ENCODE measurements at regions not wholly inside any gene's neighbourhood (a gene's known extent, or its start where the extent isn't known, plus 50 kb on each side); places are given as distances from the start of the nearest gene placed in this dataset.
"Not testable (repeated sequence)": the region's sequence is repeated elsewhere in the genome, so short reads cannot be mapped to it uniquely, and the experiment has no call there.

GRCh38 chr3:164007765-164008164 is 1070.5 kb downstream of the SI start:
- ATAC-seq (replicated peaks in 1 of 4) (no peak), DNase-seq (no peak)
- H3K27ac ChIP-seq (ENCODE audit: low read length): no peak overlapping the region
- H3K9me3 ChIP-seq: no peaks in the 10 kb centered on the region
- no peaks in the 10 kb centered on the region for H3K36me3 Mint-ChIP-seq
- no peak overlapping the region for H3K4me3 ChIP-seq (ENCODE audit: control insufficient read depth in 1 of 2, extremely low read depth in 1 of 2, low read length in 1 of 2)
- ChIA-PET POLR2A (no interaction called here), CTCF (no interaction called here)
- peaks cover 0 to 10% (median 2%) of the 10 kb centered on the region in 3 donors for H3K9me3 Mint-ChIP-seq
- WGBS (ENCODE audit: insufficient coverage): no CpG with 5 or more reads among the region's 1 CpG
- no peak overlapping the region for H3K27ac Mint-ChIP-seq
- no peaks in the 10 kb centered on the region for H3K27me3 ChIP-seq (replicated peaks in 1 of 2; ENCODE audit: control insufficient read depth in 2 of 2, extremely low read depth in 1 of 2, insufficient read depth in 2 of 2, low read length in 1 of 2)
- H3K4me3 Mint-ChIP-seq: no peak overlapping the region
- no peaks in the 10 kb centered on the region for H3K27me3 Mint-ChIP-seq
- H3K36me3 ChIP-seq (ENCODE audit: control insufficient read depth in 2 of 2, extremely low read depth in 1 of 2, insufficient read depth in 1 of 2, low read length in 1 of 2): no peaks in the 10 kb centered on the region
- no peaks in the 10 kb centered on the region for H3K4me1 ChIP-seq (ENCODE audit: control insufficient read depth in 1 of 2, extremely low read depth in 1 of 2, insufficient read depth in 2 of 2, low read length in 2 of 2)
- no peaks in the 10 kb centered on the region for H3K4me1 Mint-ChIP-seq

- ChIA-PET POLR2A (no interaction called here), CTCF (no interaction called here)
- H3K27me3 Mint-ChIP-seq: no peaks in the 10 kb centered on the region
- Histone ChIP-seq H3K27me3 (replicated peaks in 1 of 2; ENCODE audit: control insufficient read depth in 2 of 2, extremely low read depth in 1 of 2, insufficient read depth in 2 of 2, low read length in 1 of 2) (no peaks in the 10 kb centered on the region), H3K27ac (ENCODE audit: low read length) (no peak overlapping the region), H3K36me3 (ENCODE audit: control insufficient read depth in 2 of 2, extremely low read depth in 1 of 2, insufficient read depth in 1 of 2, low read length in 1 of 2) (no peaks in the 10 kb centered on the region), H3K4me1 (ENCODE audit: control insufficient read depth in 1 of 2, extremely low read depth in 1 of 2, insufficient read depth in 2 of 2, low read length in 2 of 2) (no peaks in the 10 kb centered on the region), H3K9me3 (no peaks in the 10 kb centered on the region), H3K4me3 (ENCODE audit: control insufficient read depth in 1 of 2, extremely low read depth in 1 of 2, low read length in 1 of 2) (no peak overlapping the region)
- WGBS (ENCODE audit: insufficient coverage): 87% methylated on average over 20 of the region's 22 CpGs
- DNase-seq (no peak), ATAC-seq (replicated peaks in 1 of 4) (no peak)
- H3K4me3 Mint-ChIP-seq: no peak overlapping the region
- H3K4me1 Mint-ChIP-seq: no peaks in the 10 kb centered on the region
- H3K27ac Mint-ChIP-seq: no peak overlapping the region
- no peaks in the 10 kb centered on the region for H3K36me3 Mint-ChIP-seq
- H3K9me3 Mint-ChIP-seq: peaks cover under 1 to 16% (median 4%) of the 10 kb centered on the region in 3 donors
These were observed 1074.1 kb downstream of the SI start for GRCh38 chr3:164004205-164004604.

GRCh38 chr3:164003016-164003415 is 1075.3 kb downstream of the SI start:
- peaks cover 7 to 16% (median 7%) of the 10 kb centered on the region in 3 donors for H3K9me3 Mint-ChIP-seq
- H3K36me3 Mint-ChIP-seq; H3K27ac Mint-ChIP-seq; H3K27ac ChIP-seq (ENCODE audit: low read length); H3K4me3 Mint-ChIP-seq; CTCF ChIA-PET; POLR2A ChIA-PET; H3K4me1 ChIP-seq (ENCODE audit: control insufficient read depth in 1 of 2, extremely low read depth in 1 of 2, insufficient read depth in 2 of 2, low read length in 2 of 2); H3K4me3 ChIP-seq (ENCODE audit: control insufficient read depth in 1 of 2, extremely low read depth in 1 of 2, low read length in 1 of 2); H3K27me3 ChIP-seq (replicated peaks in 1 of 2; ENCODE audit: control insufficient read depth in 2 of 2, extremely low read depth in 1 of 2, insufficient read depth in 2 of 2, low read length in 1 of 2); H3K36me3 ChIP-seq (ENCODE audit: control insufficient read depth in 2 of 2, extremely low read depth in 1 of 2, insufficient read depth in 1 of 2, low read length in 1 of 2); H3K27me3 Mint-ChIP-seq; H3K9me3 ChIP-seq; ATAC-seq (replicated peaks in 1 of 4); H3K4me1 Mint-ChIP-seq; DNase-seq: not testable (repeated sequence)
- 92% methylated on average over 17 of the region's 21 CpGs for WGBS (ENCODE audit: insufficient coverage)

- ATAC-seq (replicated peaks in 1 of 4) (no peak), DNase-seq (no peak)
- ChIA-PET POLR2A (no interaction called here), CTCF (no interaction called here)
- H3K9me3 Mint-ChIP-seq: peaks cover 0 to 13% (median 0%) of the 10 kb centered on the region in 3 donors
- WGBS (ENCODE audit: insufficient coverage): no CpG with 5 or more reads among the region's 6 CpGs
- H3K36me3 Mint-ChIP-seq: no peaks in the 10 kb centered on the region
- no peak overlapping the region for H3K27ac Mint-ChIP-seq
- H3K4me3 ChIP-seq (ENCODE audit: control insufficient read depth in 1 of 2, extremely low read depth in 1 of 2, low read length in 1 of 2): no peak overlapping the region
- H3K27ac ChIP-seq (ENCODE audit: low read length): no peak overlapping the region
- H3K4me3 Mint-ChIP-seq: no peak overlapping the region
- H3K36me3 ChIP-seq (ENCODE audit: control insufficient read depth in 2 of 2, extremely low read depth in 1 of 2, insufficient read depth in 1 of 2, low read length in 1 of 2): no peaks in the 10 kb centered on the region
- no peaks in the 10 kb centered on the region for H3K4me1 Mint-ChIP-seq
- H3K9me3 ChIP-seq: no peaks in the 10 kb centered on the region
- H3K4me1 ChIP-seq (ENCODE audit: control insufficient read depth in 1 of 2, extremely low read depth in 1 of 2, insufficient read depth in 2 of 2, low read length in 2 of 2): no peaks in the 10 kb centered on the region
- no peaks in the 10 kb centered on the region for H3K27me3 Mint-ChIP-seq
- H3K27me3 ChIP-seq (replicated peaks in 1 of 2; ENCODE audit: control insufficient read depth in 2 of 2, extremely low read depth in 1 of 2, insufficient read depth in 2 of 2, low read length in 1 of 2): no peaks in the 10 kb centered on the region
These were observed 1094.4 kb downstream of the SI start for GRCh38 chr3:163983940-163984339.

- H3K27ac Mint-ChIP-seq: no peak overlapping the region
- DNase-seq (no peak), ATAC-seq (replicated peaks in 1 of 4) (no peak)
- H3K4me3 ChIP-seq (ENCODE audit: control insufficient read depth in 1 of 2, extremely low read depth in 1 of 2, low read length in 1 of 2): no peak overlapping the region
- ChIA-PET POLR2A (interaction anchor here in 1 of 2 donors (0.5 kb wide), 1 partner anchor 193 kb away, joined by 3 read pairs; no protein-coding TSS in a partner anchor), CTCF (no interaction called here)
- H3K4me1 ChIP-seq (ENCODE audit: control insufficient read depth in 1 of 2, extremely low read depth in 1 of 2, insufficient read depth in 2 of 2, low read length in 2 of 2): no peaks in the 10 kb centered on the region
- peaks cover 4 to 23% (median 12%) of the 10 kb centered on the region in 3 donors for H3K9me3 Mint-ChIP-seq
- H3K4me3 Mint-ChIP-seq: no peak overlapping the region
- no peaks in the 10 kb centered on the region for H3K36me3 Mint-ChIP-seq
- no peaks in the 10 kb centered on the region for H3K36me3 ChIP-seq (ENCODE audit: control insufficient read depth in 2 of 2, extremely low read depth in 1 of 2, insufficient read depth in 1 of 2, low read length in 1 of 2)
- H3K9me3 ChIP-seq: no peaks in the 10 kb centered on the region
- no peak overlapping the region for H3K27ac ChIP-seq (ENCODE audit: low read length)
- H3K4me1 Mint-ChIP-seq: no peaks in the 10 kb centered on the region
- H3K27me3 ChIP-seq (replicated peaks in 1 of 2; ENCODE audit: control insufficient read depth in 2 of 2, extremely low read depth in 1 of 2, insufficient read depth in 2 of 2, low read length in 1 of 2): no peaks in the 10 kb centered on the region
- H3K27me3 Mint-ChIP-seq: no peaks in the 10 kb centered on the region
These were observed 1106.4 kb downstream of the SI start for GRCh38 chr3:163971861-163972260.

- Histone ChIP-seq H3K9me3 (no peaks in the 10 kb centered on the region), H3K4me1 (ENCODE audit: control insufficient read depth in 1 of 2, extremely low read depth in 1 of 2, insufficient read depth in 2 of 2, low read length in 2 of 2) (no peaks in the 10 kb centered on the region), H3K36me3 (ENCODE audit: control insufficient read depth in 2 of 2, extremely low read depth in 1 of 2, insufficient read depth in 1 of 2, low read length in 1 of 2) (no peaks in the 10 kb centered on the region), H3K27me3 (replicated peaks in 1 of 2; ENCODE audit: control insufficient read depth in 2 of 2, extremely low read depth in 1 of 2, insufficient read depth in 2 of 2, low read length in 1 of 2) (no peaks in the 10 kb centered on the region), H3K4me3 (ENCODE audit: control insufficient read depth in 1 of 2, extremely low read depth in 1 of 2, low read length in 1 of 2) (no peak overlapping the region), H3K27ac (ENCODE audit: low read length) (no peak overlapping the region)
- no peak for ATAC-seq (replicated peaks in 1 of 4)
- no peak for DNase-seq
- ChIA-PET POLR2A (no interaction called here), CTCF (no interaction called here)
- Mint-ChIP-seq H3K27ac (no peak overlapping the region), H3K4me3 (no peak overlapping the region), H3K36me3 (no peaks in the 10 kb centered on the region), H3K27me3 (no peaks in the 10 kb centered on the region), H3K9me3 (peaks cover 10 to 26% (median 13%) of the 10 kb centered on the region in 3 donors), H3K4me1 (no peaks in the 10 kb centered on the region)
These were observed 1121.2 kb downstream of the SI start for GRCh38 chr3:163957072-163957471.

GRCh38 chr3:163953526-163953925 is 1124.8 kb downstream of the SI start:
- H3K9me3 Mint-ChIP-seq: peaks cover 7 to 15% (median 10%) of the 10 kb centered on the region in 3 donors
- no peak overlapping the region for H3K27ac Mint-ChIP-seq
- H3K4me3 Mint-ChIP-seq: no peak overlapping the region
- H3K36me3 ChIP-seq (ENCODE audit: control insufficient read depth in 2 of 2, extremely low read depth in 1 of 2, insufficient read depth in 1 of 2, low read length in 1 of 2): no peaks in the 10 kb centered on the region
- CTCF ChIA-PET: no interaction called here
- no peaks in the 10 kb centered on the region for H3K27me3 Mint-ChIP-seq
- no peak overlapping the region for H3K4me3 ChIP-seq (ENCODE audit: control insufficient read depth in 1 of 2, extremely low read depth in 1 of 2, low read length in 1 of 2)
- H3K36me3 Mint-ChIP-seq: no peaks in the 10 kb centered on the region
- no peaks in the 10 kb centered on the region for H3K4me1 ChIP-seq (ENCODE audit: control insufficient read depth in 1 of 2, extremely low read depth in 1 of 2, insufficient read depth in 2 of 2, low read length in 2 of 2)
- H3K27me3 ChIP-seq (replicated peaks in 1 of 2; ENCODE audit: control insufficient read depth in 2 of 2, extremely low read depth in 1 of 2, insufficient read depth in 2 of 2, low read length in 1 of 2): no peaks in the 10 kb centered on the region
- 80% methylated on average over 9 of the region's 9 CpGs for WGBS (ENCODE audit: insufficient coverage)
- H3K27ac ChIP-seq (ENCODE audit: low read length): no peak overlapping the region
- no peaks in the 10 kb centered on the region for H3K4me1 Mint-ChIP-seq
- no peaks in the 10 kb centered on the region for H3K9me3 ChIP-seq
- no peak for DNase-seq
- no peak for ATAC-seq (replicated peaks in 1 of 4)
- POLR2A ChIA-PET: no interaction called here

All from T-cell (primary cell).